ENCODE measurements at regions not wholly inside any gene's neighbourhood (a gene's known extent, or its start where the extent isn't known, plus 50 kb on each side); places are given as distances from the start of the nearest gene placed in this dataset.
"Not testable (repeated sequence)": the region's sequence is repeated elsewhere in the genome, so short reads cannot be mapped to it uniquely, and the experiment has no call there.

GRCh38 chr1:178606839-178607238 is 93.9 kb downstream of the TEX35 start:
- Histone ChIP-seq H3K9me2 (replicated peaks; ENCODE audit: control insufficient read depth, low read length) (no peaks in the 10 kb centered on the region), H3F3A (ENCODE audit: control insufficient read depth, insufficient read depth) (peaks cover 22% of the 10 kb centered on the region), H4K20me1 (ENCODE audit: control insufficient read depth, insufficient read depth, low read depth, low read length) (no peaks in the 10 kb centered on the region), H3K79me2 (ENCODE audit: control insufficient read depth, low read length) (0 out of 2 replicates have a peak, but pooled peaks cover 3% of the 10 kb centered on the region), H3K27me3 (ENCODE audit: control insufficient read depth, low read length) (no peaks in the 10 kb centered on the region), H3K9me3 (ENCODE audit: control insufficient read depth, insufficient read depth, low read length) (no peaks in the 10 kb centered on the region), H3K4me2 (ENCODE audit: low read length) (peak overlapping the region; percentile 91), H3K4me3 (ENCODE audit: low read length) (peak overlapping the region; percentile 62), H3K36me3 (ENCODE audit: control insufficient read depth, low read length) (peaks cover 9% of the 10 kb centered on the region), H3K4me1 (ENCODE audit: control insufficient read depth, low read length) (peaks cover 82% of the 10 kb centered on the region), H3K27ac (ENCODE audit: low read depth, low read length) (peak overlapping the region; percentile 93)
- no peak for TF ChIP-seq EZH2phosphoT487 (IDR thresholded peaks at IDR 0.05; ENCODE audit: borderline replicate concordance, low read length)
- TF ChIP-seq, protein P1, sequence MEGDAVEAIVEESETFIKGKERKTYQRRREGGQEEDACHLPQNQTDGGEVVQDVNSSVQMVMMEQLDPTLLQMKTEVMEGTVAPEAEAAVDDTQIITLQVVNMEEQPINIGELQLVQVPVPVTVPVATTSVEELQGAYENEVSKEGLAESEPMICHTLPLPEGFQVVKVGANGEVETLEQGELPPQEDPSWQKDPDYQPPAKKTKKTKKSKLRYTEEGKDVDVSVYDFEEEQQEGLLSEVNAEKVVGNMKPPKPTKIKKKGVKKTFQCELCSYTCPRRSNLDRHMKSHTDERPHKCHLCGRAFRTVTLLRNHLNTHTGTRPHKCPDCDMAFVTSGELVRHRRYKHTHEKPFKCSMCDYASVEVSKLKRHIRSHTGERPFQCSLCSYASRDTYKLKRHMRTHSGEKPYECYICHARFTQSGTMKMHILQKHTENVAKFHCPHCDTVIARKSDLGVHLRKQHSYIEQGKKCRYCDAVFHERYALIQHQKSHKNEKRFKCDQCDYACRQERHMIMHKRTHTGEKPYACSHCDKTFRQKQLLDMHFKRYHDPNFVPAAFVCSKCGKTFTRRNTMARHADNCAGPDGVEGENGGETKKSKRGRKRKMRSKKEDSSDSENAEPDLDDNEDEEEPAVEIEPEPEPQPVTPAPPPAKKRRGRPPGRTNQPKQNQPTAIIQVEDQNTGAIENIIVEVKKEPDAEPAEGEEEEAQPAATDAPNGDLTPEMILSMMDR (IDR thresholded peaks at IDR 0.05; ENCODE audit: low read depth, low read length, poor library complexity, severe bottlenecking), result no peak

DNA sequence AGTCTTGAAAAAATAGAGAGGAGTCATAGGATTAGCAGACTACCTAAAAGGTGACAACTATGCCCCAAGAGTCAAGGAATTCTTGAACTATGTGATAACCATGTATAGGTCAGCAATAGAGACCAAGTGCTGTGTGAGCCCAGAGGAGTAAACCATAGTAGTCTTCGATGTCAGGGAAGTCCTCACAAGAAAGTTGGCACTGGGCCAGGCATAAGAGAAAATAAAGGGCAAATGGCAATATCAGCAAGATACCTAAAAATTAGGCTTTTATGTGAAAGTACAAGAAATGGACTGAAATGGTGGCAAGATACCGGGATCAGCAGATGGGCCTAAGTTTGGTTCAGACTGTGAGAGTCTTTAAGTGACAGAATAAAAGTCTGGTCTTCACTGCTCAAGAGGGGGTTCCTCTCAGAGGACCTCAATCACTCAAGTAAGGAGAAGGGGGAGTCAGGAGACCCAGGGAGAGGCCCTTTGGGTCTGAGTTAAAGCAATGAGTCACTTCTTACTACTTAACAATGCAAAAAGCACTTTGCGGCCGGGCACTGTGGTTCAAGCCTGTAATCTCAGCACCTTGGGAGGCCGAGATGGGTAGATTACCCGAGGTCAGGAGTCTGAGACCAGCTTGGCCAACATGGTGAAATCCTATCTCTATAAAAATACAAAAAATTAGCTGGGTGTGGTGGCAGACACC is 95.0 kb downstream of the TEX35 start:
- H3K4me1 ChIP-seq (ENCODE audit: control insufficient read depth, low read length), result peaks cover 83% of the 10 kb centered on the region
- peak overlapping the region; percentile 10 for H3K4me3 ChIP-seq (ENCODE audit: low read length)
- H3F3A ChIP-seq (ENCODE audit: control insufficient read depth, insufficient read depth), result peaks cover 26% of the 10 kb centered on the region
- no peaks in the 10 kb centered on the region for H3K9me2 ChIP-seq (replicated peaks; ENCODE audit: control insufficient read depth, low read length)
- peak overlapping the region; percentile 93 for H3K27ac ChIP-seq (ENCODE audit: low read depth, low read length)
- no peaks in the 10 kb centered on the region for H3K9me3 ChIP-seq (ENCODE audit: control insufficient read depth, insufficient read depth, low read length)
- H3K4me2 ChIP-seq (ENCODE audit: low read length), result peak overlapping the region; percentile 91
- 0 out of 2 replicates have a peak, but pooled peaks cover 3% of the 10 kb centered on the region for H3K79me2 ChIP-seq (ENCODE audit: control insufficient read depth, low read length)
- no peaks in the 10 kb centered on the region for H4K20me1 ChIP-seq (ENCODE audit: control insufficient read depth, insufficient read depth, low read depth, low read length)
- TF ChIP-seq, protein P1 (IDR thresholded peaks at IDR 0.05; ENCODE audit: low read depth, low read length, poor library complexity, severe bottlenecking), result no peak
- no peak for TF ChIP-seq EZH2phosphoT487 (IDR thresholded peaks at IDR 0.05; ENCODE audit: borderline replicate concordance, low read length)
- H3K27me3 ChIP-seq (ENCODE audit: control insufficient read depth, low read length), result no peaks in the 10 kb centered on the region
- H3K36me3 ChIP-seq (ENCODE audit: control insufficient read depth, low read length), result peaks cover 9% of the 10 kb centered on the region

DNA sequence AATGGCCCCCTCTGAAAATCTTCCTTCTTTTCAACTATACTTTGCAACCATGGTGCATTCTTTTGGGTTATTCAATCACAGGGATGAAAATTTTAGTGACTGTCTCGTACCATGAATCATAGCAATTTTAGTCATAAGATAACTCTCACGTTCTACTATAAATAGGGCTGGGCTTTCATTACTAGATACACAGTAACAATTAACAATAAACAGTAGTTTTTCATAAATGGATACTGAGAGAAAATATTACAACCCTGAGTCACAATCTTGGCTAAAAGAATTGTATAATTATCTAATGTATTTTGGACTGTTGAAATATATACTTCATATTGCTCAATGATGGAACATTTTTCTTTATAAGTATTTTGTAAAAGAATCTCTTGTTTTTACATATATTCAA is 96.1 kb downstream of the TEX35 start:
- TF ChIP-seq EZH2phosphoT487 (IDR thresholded peaks at IDR 0.05; ENCODE audit: borderline replicate concordance, low read length), result no peak
- TF ChIP-seq, protein P1 (IDR thresholded peaks at IDR 0.05; ENCODE audit: low read depth, low read length, poor library complexity, severe bottlenecking), result no peak
- peak overlapping the region; percentile 91 for H3K4me2 ChIP-seq (ENCODE audit: low read length)
- peak overlapping the region; percentile 93 for H3K27ac ChIP-seq (ENCODE audit: low read depth, low read length)

GRCh38 chr1:178610690-178611410 is 97.9 kb downstream of the TEX35 start:
- Histone ChIP-seq H3K4me1 (ENCODE audit: control insufficient read depth, low read length) (peaks cover 73% of the 10 kb centered on the region), H3F3A (ENCODE audit: control insufficient read depth, insufficient read depth) (peaks cover 13% of the 10 kb centered on the region)
- H3K9me2 ChIP-seq (replicated peaks; ENCODE audit: control insufficient read depth, low read length); H3K79me2 ChIP-seq (ENCODE audit: control insufficient read depth, low read length); H3K36me3 ChIP-seq (ENCODE audit: control insufficient read depth, low read length); H3K4me3 ChIP-seq (ENCODE audit: low read length); H3K9me3 ChIP-seq (ENCODE audit: control insufficient read depth, insufficient read depth, low read length); H3K27me3 ChIP-seq (ENCODE audit: control insufficient read depth, low read length); H3K27ac ChIP-seq (ENCODE audit: low read depth, low read length); H3K4me2 ChIP-seq (ENCODE audit: low read length); H4K20me1 ChIP-seq (ENCODE audit: control insufficient read depth, insufficient read depth, low read depth, low read length): not testable (repeated sequence)

More for the DNA sequence above, 96.1 kb downstream of the TEX35 start:
- Histone ChIP-seq H3K36me3 (ENCODE audit: control insufficient read depth, low read length) (peaks cover 9% of the 10 kb centered on the region), H3K27me3 (ENCODE audit: control insufficient read depth, low read length) (no peaks in the 10 kb centered on the region), H3K9me3 (ENCODE audit: control insufficient read depth, insufficient read depth, low read length) (no peaks in the 10 kb centered on the region), H3K4me3 (ENCODE audit: low read length) (peak overlapping the region; percentile 10; the same call in 1 of the 2 replicates), H3K9me2 (replicated peaks; ENCODE audit: control insufficient read depth, low read length) (no peaks in the 10 kb centered on the region), H3F3A (ENCODE audit: control insufficient read depth, insufficient read depth) (peaks cover 26% of the 10 kb centered on the region), H3K79me2 (ENCODE audit: control insufficient read depth, low read length) (0 out of 2 replicates have a peak, but pooled peaks cover 3% of the 10 kb centered on the region), H4K20me1 (ENCODE audit: control insufficient read depth, insufficient read depth, low read depth, low read length) (no peaks in the 10 kb centered on the region), H3K4me1 (ENCODE audit: control insufficient read depth, low read length) (peaks cover 83% of the 10 kb centered on the region)
